PFSK-1 (cell line): ENCODE measurements at regions not wholly inside any gene's neighbourhood (a gene's known extent, or its start where the extent isn't known, plus 50 kb on each side); places are given as distances from the start of the nearest gene placed in this dataset.

Experiments used
- FOXP2 ChIP-seq: optimal IDR thresholded peaks from 2 replicates; pipeline ENCODE3; 2011; ENCODE audit warnings: borderline replicate concordance, control low read depth, inconsistent platforms; ENCODE audit not compliant: insufficient read depth; ENCODE audit errors: extremely low read length, extremely low read depth
- POLR2AphosphoS5 ChIP-seq: IDR thresholded peaks from 2 replicates; pipeline ENCODE4 v1.6.1; 2012; ENCODE audit warnings: low read depth, mild to moderate bottlenecking, control low read depth, low read length, moderate library complexity
- SIN3A ChIP-seq: IDR thresholded peaks from 2 replicates; pipeline ENCODE4 v1.6.1; 2012; ENCODE audit warnings: mild to moderate bottlenecking, low read length, moderate library complexity, borderline replicate concordance; ENCODE audit not compliant: insufficient read depth
- TAF1 ChIP-seq: IDR thresholded peaks from 2 replicates; pipeline ENCODE4 v1.6.1; 2012; ENCODE audit warnings: low read length, control low read depth, borderline replicate concordance; ENCODE audit not compliant: insufficient read depth
- TF ChIP-seq, protein P1 (sequence below), 2 experiments: IDR thresholded peaks; 2 replicates each; pipeline versions ENCODE4 v1.6.1 to v1.8.0; 2011 to 2012; ENCODE audit warnings: low read depth in 2 of 2, low read length in 2 of 2, control low read depth in 1 of 2, inconsistent platforms in 1 of 2, mild to moderate bottlenecking in 1 of 2, moderate library complexity in 1 of 2; ENCODE audit not compliant: insufficient read depth in 1 of 2

DNA sequence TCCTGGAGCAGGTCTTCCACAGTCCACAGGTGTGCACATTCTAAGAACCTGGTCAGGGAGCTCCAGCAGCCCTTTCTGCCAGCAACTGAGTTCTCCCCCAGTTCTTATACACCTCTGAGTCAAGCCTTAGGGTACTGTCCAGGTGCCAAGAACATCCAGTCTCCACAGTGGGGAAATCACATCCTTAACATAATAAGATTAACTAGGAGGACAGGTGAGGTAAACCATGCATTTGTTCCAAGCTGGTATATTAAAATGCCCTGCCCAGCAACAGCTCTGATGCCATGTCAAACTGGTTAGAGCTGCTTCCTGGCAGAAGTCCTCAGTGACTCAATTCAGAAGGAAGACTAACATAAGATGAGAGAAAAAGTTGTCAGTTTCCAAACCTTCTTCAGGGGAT lies 303.9 kb upstream of the SGK1 start:
- TF ChIP-seq FOXP2: no peak
- no peak for TF ChIP-seq TAF1
- TF ChIP-seq, protein P1, sequence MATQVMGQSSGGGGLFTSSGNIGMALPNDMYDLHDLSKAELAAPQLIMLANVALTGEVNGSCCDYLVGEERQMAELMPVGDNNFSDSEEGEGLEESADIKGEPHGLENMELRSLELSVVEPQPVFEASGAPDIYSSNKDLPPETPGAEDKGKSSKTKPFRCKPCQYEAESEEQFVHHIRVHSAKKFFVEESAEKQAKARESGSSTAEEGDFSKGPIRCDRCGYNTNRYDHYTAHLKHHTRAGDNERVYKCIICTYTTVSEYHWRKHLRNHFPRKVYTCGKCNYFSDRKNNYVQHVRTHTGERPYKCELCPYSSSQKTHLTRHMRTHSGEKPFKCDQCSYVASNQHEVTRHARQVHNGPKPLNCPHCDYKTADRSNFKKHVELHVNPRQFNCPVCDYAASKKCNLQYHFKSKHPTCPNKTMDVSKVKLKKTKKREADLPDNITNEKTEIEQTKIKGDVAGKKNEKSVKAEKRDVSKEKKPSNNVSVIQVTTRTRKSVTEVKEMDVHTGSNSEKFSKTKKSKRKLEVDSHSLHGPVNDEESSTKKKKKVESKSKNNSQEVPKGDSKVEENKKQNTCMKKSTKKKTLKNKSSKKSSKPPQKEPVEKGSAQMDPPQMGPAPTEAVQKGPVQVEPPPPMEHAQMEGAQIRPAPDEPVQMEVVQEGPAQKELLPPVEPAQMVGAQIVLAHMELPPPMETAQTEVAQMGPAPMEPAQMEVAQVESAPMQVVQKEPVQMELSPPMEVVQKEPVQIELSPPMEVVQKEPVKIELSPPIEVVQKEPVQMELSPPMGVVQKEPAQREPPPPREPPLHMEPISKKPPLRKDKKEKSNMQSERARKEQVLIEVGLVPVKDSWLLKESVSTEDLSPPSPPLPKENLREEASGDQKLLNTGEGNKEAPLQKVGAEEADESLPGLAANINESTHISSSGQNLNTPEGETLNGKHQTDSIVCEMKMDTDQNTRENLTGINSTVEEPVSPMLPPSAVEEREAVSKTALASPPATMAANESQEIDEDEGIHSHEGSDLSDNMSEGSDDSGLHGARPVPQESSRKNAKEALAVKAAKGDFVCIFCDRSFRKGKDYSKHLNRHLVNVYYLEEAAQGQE (IDR thresholded peaks at IDR 0.05; ENCODE audit: insufficient read depth in 1 of 2, low read depth in 2 of 2, low read length in 2 of 2): no peak
- no peak for TF ChIP-seq SIN3A
- TF ChIP-seq POLR2AphosphoS5: no peak

DNA sequence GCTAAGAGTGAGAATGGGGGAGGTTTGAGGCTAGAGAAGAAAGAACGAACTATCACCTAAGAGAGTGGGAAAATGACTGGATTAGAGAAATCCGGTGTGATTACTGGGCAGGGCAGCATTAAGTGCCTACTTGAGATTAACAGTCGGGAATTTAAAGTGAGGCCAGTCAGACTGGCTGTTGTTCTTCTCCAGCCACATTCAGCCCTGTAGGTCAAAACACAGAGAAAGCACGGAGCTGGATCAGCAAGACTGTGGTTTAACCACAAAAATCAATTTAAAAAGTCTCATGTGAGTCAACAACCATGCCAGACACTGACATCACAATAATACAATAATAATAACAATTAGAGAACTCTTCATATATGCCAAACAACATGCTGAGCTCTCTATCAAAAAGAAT lies 301.9 kb upstream of the SGK1 start:
- TF ChIP-seq FOXP2 (no peak), SIN3A (no peak), TAF1 (no peak), POLR2AphosphoS5 (no peak)
- TF ChIP-seq, protein P1 (IDR thresholded peaks at IDR 0.05; ENCODE audit: insufficient read depth in 1 of 2, low read depth in 2 of 2, low read length in 2 of 2): no peak

DNA sequence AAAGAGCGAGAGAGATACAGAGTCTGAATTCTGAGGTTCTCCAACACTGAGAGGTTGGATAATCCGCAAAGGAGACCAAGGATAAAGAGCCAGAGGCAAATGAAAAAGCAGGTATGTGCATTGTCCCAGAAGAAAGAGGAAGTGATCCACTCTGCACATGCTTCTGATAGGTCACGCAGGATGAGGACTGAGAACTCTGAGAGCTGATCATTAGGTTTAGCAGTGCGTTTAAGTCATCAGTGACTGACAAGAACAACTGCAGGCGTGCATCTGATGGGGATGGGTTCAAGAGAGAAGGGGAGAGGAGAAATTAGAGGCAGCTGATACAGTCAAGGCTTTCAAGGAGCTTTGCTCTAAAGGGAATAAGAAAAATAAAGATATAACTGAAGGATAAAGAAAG lies 301.2 kb upstream of the SGK1 start:
- TF ChIP-seq, protein P1 (IDR thresholded peaks at IDR 0.05; ENCODE audit: insufficient read depth in 1 of 2, low read depth in 2 of 2, low read length in 2 of 2): no peak
- no peak for TF ChIP-seq FOXP2
- TF ChIP-seq SIN3A: no peak
- TF ChIP-seq POLR2AphosphoS5: no peak
- TF ChIP-seq TAF1: no peak

DNA sequence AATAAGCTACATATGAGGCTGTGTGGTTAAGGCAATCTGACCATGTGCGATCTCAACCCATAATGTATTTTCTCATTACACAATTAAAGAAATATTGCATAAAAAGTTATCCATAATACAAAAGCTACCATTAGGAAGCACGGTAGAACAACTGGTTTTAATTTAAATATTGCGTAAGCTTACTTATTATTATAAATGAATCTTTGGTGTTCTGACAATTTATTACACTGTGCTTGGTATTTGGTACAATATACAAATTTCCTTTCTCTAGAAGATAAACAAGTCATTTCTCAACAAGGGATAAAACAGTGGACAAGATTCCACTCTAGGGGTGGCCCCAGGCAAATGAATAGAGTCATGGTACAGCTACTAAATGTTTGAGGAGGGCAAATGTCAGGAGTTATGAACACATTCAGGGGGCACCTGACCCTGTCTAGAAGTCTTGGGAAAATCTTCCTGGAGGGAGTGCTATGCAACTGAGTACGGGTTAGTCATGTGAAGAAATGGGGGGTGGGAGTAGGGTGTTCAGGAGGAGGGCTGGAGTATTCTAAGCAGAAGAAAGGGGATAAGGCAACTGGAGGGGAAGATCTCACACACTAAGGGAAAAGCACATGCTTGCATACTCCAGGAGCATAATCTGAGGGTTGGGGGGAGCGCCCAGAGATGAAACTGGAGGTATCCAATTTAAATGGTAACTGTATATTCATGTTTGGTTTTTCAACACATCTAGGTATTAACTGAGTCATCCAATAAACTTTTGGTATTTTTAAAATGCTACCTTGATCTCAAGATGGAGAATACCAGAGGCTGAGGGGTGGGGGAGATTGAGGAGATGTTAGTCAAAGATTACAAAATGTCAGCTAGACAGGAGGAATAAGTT lies 296.9 kb upstream of the SGK1 start:
- TF ChIP-seq FOXP2 (no peak), POLR2AphosphoS5 (no peak), TAF1 (no peak), SIN3A (no peak)
- TF ChIP-seq, protein P1 (IDR thresholded peaks at IDR 0.05; ENCODE audit: insufficient read depth in 1 of 2, low read depth in 2 of 2, low read length in 2 of 2): no peak
